Cardiac muscle cell (in vitro differentiated cells and primary cell): ENCODE measurements at regions not wholly inside any gene's neighbourhood (a gene's known extent, or its start where the extent isn't known, plus 50 kb on each side); places are given as distances from the start of the nearest gene placed in this dataset.
"Not testable (repeated sequence)": the region's sequence is repeated elsewhere in the genome, so short reads cannot be mapped to it uniquely, and the experiment has no call there.

ENCODE experiments used
- DNase-seq, 2 donors: peaks; one replicate each; pipeline versions ENCODE4 v3.0.0 to v3.0.0-alpha.2; 2010 to 2017; ENCODE audit warnings: low read depth in 1 of 2, low spot score in 1 of 2
- H3K27ac ChIP-seq: fragments of 200-600 bp; sonication (generic); 2 replicates; pipeline ENCODE4 v1.5.1; 2016
- H3K27me3 ChIP-seq: fragments of 200-600 bp; sonication (generic); 2 replicates; pipeline ENCODE4 v1.6.0; 2016; ENCODE audit warnings: control low read depth
- H3K36me3 ChIP-seq: fragments of 200-600 bp; sonication (generic); 2 replicates; pipeline ENCODE4 v1.5.1; 2016; ENCODE audit warnings: control low read depth
- H3K4me1 ChIP-seq: fragments of 200-600 bp; sonication (generic); 2 replicates; pipeline ENCODE4 v1.8.1; 2017; ENCODE audit warnings: low read depth, mild to moderate bottlenecking, mixed run types
- H3K4me3 ChIP-seq: fragments of 200-600 bp; sonication (generic); 2 replicates; pipeline ENCODE4 v1.5.1; 2016; ENCODE audit warnings: mild to moderate bottlenecking
- H3K9me3 ChIP-seq: fragments of 200-600 bp; sonication (generic); 2 replicates; pipeline ENCODE4 v1.5.1; 2017; ENCODE audit warnings: low read depth, mild to moderate bottlenecking, control low read depth
- TF ChIP-seq, protein P1 (sequence below): IDR thresholded peaks from 2 replicates; pipeline ENCODE4 v1.5.1; 2012; ENCODE audit warnings: low read depth, mild to moderate bottlenecking, low read length

DNA sequence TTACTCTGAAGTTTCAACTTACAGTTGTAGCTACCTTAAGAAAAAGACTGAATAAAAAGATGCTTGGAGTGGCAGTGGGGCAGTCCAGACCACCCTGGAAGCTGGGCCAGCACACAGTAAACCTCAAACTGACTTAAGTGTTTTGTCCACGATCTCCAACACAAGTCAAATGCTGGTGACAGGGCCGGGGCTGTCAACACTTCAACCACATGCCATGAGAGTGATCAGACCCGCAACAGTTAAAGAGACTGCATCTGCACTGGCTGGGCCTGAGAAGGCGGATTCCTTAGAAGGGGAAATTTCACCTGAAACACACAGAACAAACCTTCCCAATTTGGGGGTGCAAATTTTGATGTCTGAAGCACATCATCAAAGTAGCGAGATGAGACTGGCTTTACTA, 223.5 kb upstream of the CAND1 start:
- DNase-seq, result peak in 1 of 2 donors; percentile 75
- Histone ChIP-seq H3K4me3 (no peak overlapping the region), H3K36me3 (no peaks in the 10 kb centered on the region), H3K27ac (no peak overlapping the region), H3K27me3 (no peaks in the 10 kb centered on the region), H3K9me3 (no peaks in the 10 kb centered on the region), H3K4me1 (peaks cover 19% of the 10 kb centered on the region)
- TF ChIP-seq, protein P1, sequence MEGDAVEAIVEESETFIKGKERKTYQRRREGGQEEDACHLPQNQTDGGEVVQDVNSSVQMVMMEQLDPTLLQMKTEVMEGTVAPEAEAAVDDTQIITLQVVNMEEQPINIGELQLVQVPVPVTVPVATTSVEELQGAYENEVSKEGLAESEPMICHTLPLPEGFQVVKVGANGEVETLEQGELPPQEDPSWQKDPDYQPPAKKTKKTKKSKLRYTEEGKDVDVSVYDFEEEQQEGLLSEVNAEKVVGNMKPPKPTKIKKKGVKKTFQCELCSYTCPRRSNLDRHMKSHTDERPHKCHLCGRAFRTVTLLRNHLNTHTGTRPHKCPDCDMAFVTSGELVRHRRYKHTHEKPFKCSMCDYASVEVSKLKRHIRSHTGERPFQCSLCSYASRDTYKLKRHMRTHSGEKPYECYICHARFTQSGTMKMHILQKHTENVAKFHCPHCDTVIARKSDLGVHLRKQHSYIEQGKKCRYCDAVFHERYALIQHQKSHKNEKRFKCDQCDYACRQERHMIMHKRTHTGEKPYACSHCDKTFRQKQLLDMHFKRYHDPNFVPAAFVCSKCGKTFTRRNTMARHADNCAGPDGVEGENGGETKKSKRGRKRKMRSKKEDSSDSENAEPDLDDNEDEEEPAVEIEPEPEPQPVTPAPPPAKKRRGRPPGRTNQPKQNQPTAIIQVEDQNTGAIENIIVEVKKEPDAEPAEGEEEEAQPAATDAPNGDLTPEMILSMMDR, result no peak

DNA sequence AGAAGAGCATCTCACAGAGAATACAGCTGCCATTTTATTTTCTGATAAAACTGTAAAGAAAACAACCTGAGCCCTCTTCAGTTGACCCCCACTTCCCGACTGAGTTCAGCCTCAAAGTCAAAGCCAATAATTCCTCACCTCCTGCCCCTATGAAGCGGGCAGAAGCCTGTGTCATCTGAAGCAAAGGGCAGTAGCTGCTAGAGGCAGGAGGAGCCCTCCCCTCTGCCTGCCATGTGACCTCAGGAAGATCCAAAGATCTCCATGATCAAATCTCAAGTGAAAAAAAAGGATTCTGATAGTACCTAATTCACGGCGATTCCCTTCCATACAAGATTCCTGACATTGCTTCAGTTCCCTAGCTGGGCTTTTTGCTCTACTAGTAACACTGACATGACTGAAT, 223.1 kb upstream of the CAND1 start:
- Histone ChIP-seq H3K36me3 (no peaks in the 10 kb centered on the region), H3K4me3 (no peak overlapping the region), H3K27me3 (no peaks in the 10 kb centered on the region), H3K9me3 (no peaks in the 10 kb centered on the region), H3K4me1 (peaks cover 19% of the 10 kb centered on the region), H3K27ac (no peak overlapping the region)
- DNase-seq, result peak in 1 of 2 donors; percentile 17
- TF ChIP-seq, protein P1, result no peak

DNA sequence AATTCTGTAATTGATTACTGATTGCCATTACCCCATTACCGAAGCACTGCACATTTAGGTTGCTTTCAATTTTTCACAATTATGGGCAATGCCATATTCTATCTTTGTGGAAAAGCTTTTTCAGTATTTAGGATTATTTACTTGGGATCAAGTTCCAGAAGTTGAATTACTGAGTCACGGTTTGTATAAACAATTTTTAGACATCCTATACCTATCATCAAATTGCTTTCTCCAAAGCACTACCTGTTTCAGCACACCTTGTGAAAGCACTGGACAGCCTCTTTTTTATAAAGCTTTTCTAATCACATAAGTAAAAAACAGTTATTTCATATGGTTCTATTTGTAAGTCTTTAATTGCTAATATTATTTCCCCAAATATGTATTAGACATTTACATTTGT, 221.5 kb upstream of the CAND1 start:
- TF ChIP-seq, protein P1, result no peak
- Histone ChIP-seq H3K27me3 (no peaks in the 10 kb centered on the region), H3K36me3 (no peaks in the 10 kb centered on the region), H3K4me3 (no peak overlapping the region), H3K4me1 (peaks cover 13% of the 10 kb centered on the region), H3K27ac (no peak overlapping the region), H3K9me3 (no peaks in the 10 kb centered on the region)
- DNase-seq, result no peak

DNA sequence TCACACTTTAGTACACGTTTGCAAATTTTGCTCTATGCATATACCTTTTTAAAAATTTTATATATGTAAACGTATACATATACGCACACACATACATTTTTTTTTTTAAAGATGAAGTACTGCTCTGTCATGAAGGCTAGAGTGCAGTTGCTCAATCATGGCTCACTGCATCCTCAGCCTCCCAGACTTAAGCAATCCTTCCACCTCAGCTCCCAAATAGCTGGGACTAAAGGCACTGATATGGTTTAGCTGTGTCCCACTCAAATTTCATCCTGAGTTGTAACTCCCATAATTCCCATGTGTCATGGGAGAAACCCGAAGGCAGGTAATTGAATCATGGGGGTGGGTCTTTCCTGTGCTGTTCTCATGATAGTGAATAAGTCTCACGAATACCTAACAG, 220.8 kb upstream of the CAND1 start:
- DNase-seq, result no peak
- Histone ChIP-seq H3K27ac (no peak overlapping the region), H3K36me3 (no peaks in the 10 kb centered on the region), H3K27me3 (no peaks in the 10 kb centered on the region), H3K4me1 (peaks cover 10% of the 10 kb centered on the region), H3K9me3 (no peaks in the 10 kb centered on the region), H3K4me3 (no peak overlapping the region)
- TF ChIP-seq, protein P1, result no peak

DNA sequence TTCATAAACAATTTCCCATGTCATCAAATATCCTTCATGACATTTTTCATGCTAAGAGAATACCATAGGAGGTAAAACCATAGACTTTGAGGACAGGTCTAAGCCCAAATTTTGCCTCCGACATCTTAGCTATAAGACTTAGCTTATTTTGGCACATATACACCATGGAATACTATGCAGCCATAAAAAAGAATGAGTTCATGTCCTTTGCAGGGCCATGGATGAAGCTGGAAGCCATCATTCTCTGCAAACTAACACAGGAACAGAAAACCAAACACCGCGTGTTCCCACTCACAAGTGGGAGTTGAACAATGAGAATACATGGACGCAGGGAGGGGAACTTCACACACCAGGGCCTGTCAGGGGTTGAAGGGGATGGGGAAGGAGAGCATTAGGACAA, 220.0 kb upstream of the CAND1 start:
- not testable (repeated sequence) for H3K36me3 ChIP-seq, H3K9me3 ChIP-seq, H3K4me3 ChIP-seq, H3K27me3 ChIP-seq, DNase-seq, H3K27ac ChIP-seq
- H3K4me1 ChIP-seq, result peaks cover 10% of the 10 kb centered on the region

DNA sequence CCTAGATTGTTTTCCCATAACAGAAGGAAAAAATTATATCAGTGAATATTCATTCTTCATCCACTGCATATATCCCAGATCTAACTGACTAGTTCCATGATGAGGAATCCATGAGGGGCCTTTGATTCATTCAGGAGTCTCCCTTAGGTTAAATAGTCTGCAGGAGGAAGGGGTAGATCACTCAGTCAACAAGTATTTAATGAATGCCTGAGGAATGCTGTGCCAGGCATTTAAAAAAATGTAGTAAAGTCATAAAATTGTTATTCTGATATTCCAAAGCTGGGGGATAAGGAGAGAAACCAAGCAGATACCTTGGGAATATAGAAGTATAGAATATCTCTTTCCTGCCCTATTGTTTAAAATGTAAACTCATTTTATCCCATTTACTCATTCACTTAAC, 216.2 kb upstream of the CAND1 start:
- no peaks in the 10 kb centered on the region for H3K27me3 ChIP-seq

More for the DNA sequence above, 216.2 kb upstream of the CAND1 start:
- TF ChIP-seq, protein P1, result no peak
- Histone ChIP-seq H3K4me3 (no peak overlapping the region), H3K27ac (no peak overlapping the region), H3K9me3 (no peaks in the 10 kb centered on the region), H3K36me3 (no peaks in the 10 kb centered on the region), H3K4me1 (no peaks in the 10 kb centered on the region)
- DNase-seq, result no peak
